NCI-H1092 treated with DMSO at 0.1 percent for 48 hours (cell line): ENCODE measurements at regions not wholly inside any gene's neighbourhood (a gene's known extent, or its start where the extent isn't known, plus 50 kb on each side); places are given as distances from the start of the nearest gene placed in this dataset.
A peak's percentile ranks its signal among the peaks of the same experiment; 100 is the strongest.

Source experiments
- DNase-seq: peaks from one replicate; lab custom pipeline; 2025; lab: John Stamatoyannopoulos, UW

DNA sequence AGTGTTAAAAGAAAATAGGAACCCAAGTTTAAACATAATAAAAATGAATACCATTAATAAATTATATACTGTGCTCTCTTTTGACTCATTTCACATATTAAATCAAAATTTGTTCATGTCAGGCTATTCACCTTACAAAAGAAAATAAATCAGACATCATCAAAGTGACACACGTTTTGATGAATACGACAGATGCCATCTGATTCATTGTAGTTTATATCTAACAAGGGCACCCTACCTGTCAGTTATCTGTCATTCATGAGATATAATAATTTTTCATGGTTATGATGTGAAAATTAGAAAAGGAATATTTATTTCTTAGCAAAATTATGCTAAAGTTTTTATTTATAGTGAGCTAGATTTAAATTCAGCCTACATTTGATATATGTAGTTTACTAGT, 188.1 kb upstream of the PCDH17 start:
- no peak for DNase-seq

DNA sequence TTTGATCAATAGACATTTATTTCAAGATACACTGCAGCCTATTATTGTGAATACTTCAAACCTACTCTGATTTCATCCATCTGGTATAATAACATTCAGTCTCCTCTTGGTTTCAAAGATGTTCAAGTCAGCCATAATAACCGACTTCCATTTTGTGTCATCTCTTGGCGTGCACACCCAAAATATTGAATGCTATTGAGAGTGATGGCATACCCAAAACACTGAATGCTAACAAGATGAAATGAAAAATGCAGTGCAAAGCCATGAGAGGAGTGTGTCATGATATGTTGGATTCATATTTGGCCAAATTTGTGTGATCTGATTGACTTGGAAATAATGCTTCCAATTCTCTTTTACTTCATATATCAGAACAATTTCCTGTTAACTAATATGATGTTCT, 181.2 kb upstream of the PCDH17 start:
- no peak for DNase-seq

- DNase-seq = no peak
These were observed 179.3 kb upstream of the PCDH17 start for GRCh38 chr13:57452228-57452627.

DNA sequence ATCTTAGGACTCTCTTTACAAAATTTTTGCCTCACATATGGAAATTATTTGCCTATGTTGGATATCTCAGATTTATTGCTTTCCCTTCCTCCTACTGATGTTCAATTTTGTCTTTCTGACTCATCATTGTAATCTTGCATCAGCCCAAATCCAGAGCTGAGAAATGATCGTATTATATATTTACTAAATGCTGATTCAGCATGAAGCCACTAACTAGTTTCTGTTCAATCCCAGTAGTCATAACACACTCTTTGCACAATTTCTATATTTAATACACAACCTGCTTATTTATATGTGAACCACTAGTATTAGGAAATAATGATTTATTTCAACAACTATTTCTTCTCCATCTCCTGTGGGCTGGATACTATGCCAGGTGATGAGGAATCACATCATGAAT, 161.1 kb upstream of the PCDH17 start:
- no peak for DNase-seq

DNA sequence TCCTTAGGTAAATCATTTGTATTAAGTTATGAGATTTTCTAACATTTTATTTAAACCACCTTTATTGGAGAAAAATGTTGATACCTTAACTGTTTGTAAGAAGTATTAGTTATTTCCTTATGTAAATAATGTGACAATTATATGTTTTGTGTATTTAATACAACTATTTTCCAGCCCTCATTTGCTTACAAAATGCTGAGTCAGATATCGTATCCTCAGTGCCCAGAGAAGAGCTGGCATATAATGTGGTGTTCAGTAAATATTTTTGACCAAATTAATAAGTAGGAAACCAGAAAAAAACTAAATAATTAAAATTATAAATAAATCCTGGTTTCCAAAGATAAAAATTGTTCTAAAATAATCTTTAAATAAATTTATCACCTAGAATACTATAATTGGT, 140.2 kb upstream of the PCDH17 start:
- no peak for DNase-seq

DNA sequence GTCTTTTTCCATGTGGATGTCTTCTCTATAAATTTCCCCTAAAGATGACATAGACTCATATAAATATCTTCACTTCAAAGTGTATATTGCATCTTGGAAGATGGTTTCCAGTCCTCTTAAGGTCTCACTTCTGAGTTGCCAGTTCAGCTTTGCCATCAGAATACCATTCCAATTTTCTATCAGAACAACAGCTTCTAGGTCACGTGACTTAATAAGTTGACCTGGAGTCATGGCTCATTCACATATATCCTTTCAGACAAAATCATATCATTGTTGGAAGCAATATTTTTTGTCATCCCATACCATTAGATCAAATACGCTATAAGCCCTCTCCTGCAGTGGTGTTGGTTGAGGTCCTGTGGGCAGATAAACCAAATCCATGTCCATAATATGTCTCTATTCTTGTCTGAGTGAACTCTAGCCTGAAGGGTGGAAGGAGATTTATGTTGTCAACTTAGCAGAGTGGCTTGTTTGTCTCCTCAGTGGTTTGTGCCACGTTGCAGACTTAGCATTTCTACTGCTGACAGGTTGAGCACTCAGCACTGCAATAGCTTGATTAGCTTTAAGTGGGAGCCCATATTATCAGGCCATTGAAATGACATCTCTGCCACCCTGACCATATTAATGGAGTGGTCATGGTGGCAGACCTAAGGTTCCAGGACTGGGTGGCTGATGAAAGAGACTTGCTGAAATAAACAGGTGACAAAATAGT, 123.6 kb upstream of the PCDH17 start:
- no peak for DNase-seq

- DNase-seq = no peak
These were observed 119.9 kb upstream of the PCDH17 start for GRCh38 chr13:57511603-57512002.

DNA sequence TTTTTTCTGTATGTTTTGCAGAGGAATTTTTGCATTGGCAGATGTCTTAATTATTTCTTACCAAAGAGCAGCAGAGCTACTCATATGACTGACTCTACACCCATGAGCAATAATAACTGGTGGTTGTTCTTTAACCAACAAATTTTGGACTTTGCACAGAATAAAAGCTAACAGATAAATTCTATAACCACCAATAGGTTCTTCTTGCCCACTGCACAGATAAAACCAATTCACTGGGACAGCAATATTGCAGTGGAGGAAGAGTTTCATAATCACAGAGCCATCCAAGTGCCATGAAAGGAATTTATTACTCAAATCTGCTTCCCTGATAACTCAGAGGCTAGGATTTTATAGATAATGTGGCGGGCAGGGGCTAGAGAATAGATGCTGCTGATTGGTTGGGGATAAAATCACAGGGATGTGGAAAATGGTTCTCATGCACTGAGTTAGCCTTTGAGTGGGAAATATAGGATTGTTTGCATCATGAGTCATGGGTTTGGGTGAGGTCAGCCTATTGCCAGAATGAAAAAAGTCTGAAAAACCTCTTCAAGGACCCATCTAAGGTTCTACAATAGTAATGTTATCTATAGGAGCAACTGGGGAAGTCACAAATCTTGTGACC, 104.3 kb upstream of the PCDH17 start:
- no peak for DNase-seq

GRCh38 chr13:57531256-57531655, 100.3 kb upstream of the PCDH17 start:
- DNase-seq = no peak

GRCh38 chr13:57546942-57547341, 84.6 kb upstream of the PCDH17 start:
- no peak for DNase-seq

DNA sequence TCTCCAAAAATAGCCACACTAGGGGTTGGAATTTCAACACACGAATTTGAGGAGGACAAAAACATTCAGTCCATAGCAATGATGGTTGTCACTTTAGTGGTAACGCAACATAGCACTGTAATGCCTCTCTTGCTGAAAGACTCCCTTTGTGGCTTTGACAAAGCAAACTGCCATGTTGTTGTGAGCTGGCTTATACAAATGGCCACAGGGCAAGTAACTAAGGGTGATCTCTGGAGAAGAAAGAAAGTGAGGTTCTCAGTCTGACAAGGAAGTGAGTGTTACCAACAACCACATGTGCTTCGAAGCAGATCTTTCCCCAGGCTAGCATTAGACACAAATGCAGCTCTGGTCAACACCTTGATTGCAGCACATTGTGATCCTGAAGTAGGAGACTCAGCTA, 79.1 kb upstream of the PCDH17 start:
- no peak for DNase-seq

DNA sequence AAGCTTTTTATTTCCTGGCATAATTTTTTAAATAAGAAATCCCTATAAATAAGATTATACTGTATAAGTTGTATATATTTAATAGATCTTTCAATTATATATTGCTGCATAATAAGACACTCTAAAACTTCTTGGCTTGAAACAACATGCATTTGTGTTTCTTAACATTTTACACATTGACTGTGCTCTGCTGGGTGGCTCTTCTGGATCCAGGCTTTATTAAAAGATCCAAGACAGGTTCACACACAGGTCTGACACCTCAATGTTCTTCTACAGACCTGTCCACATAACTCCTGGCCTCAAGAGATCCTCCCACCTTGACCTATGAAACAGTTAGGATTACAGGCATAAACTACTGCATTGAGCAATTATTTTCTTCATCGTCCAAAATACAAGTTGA, 77.6 kb upstream of the PCDH17 start:
- no peak for DNase-seq

DNA sequence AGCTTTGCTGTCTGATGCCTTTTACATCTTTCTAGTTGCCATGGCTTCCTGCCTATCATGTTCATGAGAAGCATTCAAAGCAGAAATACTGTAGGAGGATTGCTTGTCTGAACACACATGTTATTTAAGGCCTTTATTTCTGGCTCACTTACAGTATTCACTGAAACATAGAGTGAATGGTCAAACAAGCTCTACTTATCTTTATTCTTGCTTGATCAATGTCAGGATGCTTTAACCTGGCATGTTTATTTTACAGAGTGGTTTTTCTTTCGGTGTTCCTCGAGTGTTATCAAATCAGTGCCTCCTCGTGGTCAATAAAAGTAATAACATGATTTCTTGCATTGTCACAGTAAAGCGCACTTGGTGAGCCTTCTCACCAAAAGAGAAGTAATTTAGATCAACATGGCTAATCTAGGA, 73.5 kb upstream of the PCDH17 start:
- DNase-seq = peak; percentile 57

- no peak for DNase-seq
These were observed 62.7 kb upstream of the PCDH17 start for GRCh38 chr13:57568865-57569264.

- DNase-seq = no peak
These were observed 61.6 kb upstream of the PCDH17 start for GRCh38 chr13:57569986-57570385.
